NCI-H1694 (cell line): ENCODE measurements at regions not wholly inside any gene's neighbourhood (a gene's known extent, or its start where the extent isn't known, plus 50 kb on each side); places are given as distances from the start of the nearest gene placed in this dataset.

ENCODE experiments used
- DNase-seq: peaks from one replicate; lab custom pipeline; 2025; lab: John Stamatoyannopoulos, UW

DNA sequence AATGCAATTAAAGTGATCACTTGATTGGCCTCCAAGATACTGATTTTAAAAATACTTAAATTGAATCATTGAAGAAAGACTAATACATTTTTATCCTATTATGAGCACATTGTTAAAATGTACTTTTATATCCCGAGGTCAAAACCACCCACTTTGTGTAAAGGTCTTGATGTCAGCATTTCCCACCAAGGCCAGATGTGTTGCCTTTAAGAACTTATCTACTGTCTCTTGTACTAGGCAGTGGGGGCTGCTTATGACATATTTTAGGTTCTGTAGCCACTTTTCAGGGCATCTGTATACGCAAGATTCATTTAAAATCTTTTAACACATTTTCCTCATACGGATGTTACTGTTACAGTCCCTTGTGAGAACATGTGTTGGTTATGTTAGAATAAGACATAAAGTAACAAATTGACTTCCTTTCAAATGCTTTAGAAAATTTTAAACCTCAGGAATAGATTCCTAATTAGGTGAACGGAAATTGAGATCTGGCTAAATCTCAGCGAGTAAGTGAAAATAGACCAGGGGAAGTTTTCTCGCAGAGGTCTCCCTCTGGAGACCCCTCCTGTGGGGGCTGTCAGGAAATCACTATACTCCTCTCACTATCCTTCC lies 456.2 kb downstream of the ADAMTS20 start:
- no peak for DNase-seq

DNA sequence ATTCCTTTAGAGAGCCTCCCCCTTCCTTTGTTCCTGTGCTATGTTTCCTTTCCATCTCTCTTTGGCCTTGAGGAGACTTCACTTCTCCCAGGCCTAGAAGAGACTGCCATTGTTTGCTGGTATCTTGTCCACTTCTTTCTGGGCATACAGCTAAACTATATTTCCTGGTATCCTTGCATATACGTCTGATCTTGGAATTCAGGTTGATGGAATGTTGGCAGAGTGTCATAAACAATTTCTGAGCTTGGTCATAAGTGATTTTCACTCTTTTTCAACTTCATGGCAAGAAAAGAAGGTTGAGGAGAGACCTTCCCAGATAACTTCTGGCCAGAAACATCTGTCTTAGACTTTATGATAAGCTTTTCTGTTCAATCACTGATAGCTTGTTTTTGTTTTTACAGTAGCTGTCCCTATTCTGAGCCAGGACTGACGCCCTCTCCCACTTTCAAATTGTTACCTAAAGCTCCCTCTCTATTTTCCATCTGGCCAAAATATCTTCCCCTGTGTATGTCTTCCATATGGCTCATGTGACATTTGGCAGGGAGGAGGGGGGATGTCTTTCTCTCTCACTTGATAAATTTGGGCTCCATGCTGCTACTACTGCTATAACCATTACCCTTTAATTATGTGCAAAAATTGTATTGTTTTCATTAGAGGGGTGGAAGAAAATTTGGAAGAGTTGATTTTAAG lies 457.0 kb downstream of the ADAMTS20 start:
- DNase-seq = no peak

DNA sequence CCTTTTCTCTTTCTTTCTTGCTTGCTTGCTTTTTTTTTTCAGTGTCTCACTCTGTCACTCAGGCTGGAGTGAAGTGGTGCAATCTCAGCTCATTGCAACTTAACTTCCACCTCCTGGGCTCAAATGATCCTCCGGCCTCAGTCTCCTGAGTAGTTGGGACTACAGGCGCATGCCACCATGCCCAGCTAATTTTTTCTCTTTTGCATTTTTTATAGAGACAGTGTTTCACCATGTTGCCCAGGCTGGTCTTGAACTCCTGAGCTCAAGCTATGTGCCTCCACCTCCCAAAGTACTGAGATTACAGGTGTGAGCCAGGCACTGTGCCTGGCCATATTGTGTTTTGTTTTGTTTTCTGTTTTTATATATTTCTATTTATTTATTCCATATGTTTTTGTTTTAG lies 461.0 kb downstream of the ADAMTS20 start:
- no peak for DNase-seq

DNA sequence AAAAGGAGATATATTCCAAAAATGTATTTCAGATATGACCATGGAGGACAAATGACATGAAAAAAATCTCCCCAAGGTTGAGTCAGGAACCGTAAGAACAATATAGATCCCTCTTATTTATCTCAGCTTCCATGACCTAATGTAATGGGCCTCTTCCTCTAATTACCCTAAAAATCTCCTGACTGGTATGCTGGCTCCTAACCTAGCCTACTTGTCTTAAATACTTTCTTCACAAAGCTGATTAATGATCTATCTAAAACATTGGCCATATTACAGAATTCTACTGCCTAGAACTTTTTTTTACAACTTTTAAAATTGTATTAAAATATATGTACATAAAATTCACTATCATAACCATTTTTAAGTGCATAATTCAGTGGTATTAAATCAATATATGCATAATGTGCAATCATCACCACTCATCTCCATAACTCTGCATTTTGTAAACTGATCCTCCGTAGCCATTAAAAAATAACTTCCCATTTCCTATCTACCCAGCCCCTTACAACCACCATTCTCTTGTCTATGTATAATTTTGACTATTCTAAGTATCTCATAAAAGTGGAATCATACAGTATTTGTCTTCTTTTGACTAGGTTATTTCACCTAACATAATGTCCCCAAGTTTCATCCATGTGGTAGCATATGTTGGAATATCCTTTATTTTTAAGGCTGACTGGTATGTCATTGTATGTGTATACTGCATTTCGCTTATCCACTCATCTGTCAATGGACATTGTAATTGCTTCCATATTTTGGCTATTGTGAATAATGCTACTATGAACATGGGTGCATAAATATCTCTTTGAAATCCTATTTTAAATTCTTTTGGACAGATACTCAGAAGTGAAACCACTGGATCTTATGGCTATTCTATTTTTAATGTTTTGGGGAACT lies 464.6 kb downstream of the ADAMTS20 start:
- DNase-seq = no peak

DNA sequence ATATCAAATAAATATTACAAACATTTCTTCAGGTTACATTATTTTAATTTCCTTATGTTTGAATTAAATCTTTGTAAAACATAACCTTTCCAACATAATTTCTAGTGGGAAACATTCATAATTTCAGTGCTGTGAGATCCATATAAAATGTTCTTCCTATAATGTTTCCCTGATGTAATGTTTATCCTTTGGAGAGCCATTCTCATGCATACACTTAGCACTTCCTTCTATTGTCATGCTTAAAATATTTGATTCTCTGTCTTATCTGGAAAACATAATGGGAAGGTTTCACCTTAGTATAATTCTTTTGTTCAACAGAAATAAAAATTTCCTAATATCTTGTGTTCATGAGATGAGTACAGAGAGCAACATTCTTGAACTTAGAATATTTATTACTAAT lies 472.5 kb downstream of the ADAMTS20 start:
- no peak for DNase-seq

DNA sequence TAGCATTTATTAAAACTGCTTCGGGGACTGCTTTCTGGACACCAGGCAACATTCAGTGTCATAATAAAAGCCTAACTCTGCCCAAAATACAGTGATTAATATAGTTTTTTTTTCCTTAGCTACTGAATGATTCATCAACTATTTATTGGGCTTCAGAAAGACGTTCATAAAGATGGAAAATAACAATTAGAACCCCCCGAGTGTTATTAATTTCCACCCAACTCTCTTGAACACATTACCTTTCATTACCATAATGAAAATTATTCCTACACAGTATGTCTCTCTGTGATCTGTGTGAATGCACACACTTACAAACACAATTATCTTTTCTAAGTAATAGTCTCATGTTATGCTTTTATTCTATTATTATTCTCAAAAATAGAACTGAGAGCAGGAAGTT lies 473.0 kb downstream of the ADAMTS20 start:
- no peak for DNase-seq

DNA sequence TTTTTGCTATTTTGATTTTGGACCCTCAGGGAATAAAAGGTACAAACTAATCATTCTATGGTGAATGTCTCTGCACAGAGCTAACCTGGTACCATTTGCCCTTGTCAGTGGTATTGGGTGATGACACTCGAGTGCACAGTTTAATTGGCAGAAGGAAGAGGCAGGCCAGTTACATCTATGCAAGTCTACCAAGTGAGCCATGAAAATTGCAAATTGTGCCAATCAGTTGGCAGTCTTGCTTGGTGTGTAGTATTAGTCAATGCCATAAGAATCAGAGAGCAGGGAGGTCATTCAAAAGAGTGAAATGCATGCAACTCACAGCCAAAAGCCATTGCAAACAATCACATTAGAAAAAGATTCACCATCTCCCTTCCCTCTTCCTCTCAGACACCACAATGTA lies 479.6 kb downstream of the ADAMTS20 start:
- DNase-seq = no peak

DNA sequence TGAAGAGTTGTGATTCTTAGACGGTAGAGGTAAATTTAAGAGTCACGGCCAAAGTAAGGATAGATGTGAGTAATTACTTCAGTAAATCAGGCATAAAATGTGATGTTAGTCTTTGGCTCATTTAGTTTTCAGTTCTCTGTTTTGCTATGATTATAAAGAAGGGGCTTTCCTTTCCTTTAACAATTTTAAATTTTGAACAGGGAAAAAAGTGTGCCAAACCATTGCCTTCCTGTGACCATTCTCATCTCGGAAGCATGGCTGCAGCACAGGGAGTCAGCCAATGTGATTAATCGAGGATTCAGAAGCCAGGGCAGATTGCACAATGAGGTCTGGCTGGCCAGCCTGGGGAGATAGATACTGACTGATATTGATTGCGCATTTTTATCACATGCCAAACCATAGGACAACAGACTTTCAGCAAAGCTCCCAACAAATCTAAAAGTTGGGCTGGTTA lies 480.2 kb upstream of the PRICKLE1 start:
- no peak for DNase-seq

DNA sequence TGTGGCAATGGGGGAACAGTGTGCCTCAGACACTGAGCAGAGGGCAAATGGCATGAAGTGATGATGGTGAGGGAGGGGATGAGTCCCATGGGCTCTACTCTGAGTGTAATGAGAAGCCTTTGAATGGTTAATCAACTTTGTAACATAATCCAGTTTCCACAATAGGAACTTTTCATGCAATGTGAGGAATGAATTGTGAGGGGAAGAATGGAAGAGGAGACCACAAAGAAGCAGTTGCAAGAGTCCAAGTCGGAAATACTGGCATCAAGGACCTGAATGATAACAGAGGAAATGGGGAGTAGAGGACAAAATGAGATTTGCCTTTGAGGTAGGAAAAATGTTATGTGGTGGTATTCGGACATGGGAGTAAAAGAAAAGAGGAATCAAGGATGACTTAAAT lies 476.9 kb upstream of the PRICKLE1 start:
- no peak for DNase-seq

DNA sequence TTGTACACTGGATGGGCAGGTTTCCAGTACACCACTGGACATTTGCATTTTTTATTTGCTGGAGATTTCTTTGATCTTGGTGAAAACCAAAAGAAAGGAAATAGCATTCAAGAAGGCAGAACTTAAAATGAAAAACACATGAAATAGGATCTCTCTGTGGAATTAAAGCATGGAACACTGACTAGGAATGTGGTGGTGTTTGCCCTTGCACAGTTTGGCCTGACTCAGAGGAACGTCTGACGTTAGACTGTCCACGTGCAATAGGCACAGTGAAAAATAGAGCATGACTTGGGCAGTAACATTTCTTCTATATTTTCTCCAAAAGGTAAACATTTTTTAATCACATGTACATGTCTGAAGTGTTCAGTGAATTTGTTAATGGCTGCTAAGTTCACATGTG lies 474.1 kb upstream of the PRICKLE1 start:
- no peak for DNase-seq

DNA sequence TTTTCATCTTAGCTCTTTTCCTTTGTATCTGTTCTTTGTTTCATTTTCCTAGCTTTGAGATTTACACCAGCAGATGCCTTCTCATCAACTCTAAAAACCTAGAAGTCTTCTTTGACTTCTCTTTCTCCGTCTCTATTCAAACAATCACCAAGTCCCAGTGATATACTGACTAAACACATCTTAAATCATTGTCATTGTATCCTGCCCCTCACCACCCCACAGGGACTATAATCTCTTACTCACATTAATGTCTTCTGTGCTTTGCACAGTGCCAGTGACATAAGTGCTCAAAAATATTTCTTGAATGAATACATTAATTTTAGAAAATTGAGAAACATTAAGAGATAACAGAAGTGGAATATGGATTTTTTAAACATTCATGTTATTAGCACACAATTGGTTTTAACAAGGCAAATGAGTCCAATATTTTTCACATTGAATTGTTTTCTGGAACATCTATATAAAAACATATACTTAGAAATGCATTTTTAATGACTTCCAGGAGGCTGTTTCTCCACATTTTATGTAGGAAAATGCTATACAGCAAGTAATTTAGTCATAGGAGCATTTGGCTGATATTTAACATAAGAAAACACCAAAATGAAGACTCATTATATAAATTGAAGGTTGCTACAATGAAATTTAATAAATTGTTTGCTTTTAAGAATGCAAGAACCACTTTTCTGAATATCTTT lies 472.8 kb upstream of the PRICKLE1 start:
- DNase-seq = no peak

DNA sequence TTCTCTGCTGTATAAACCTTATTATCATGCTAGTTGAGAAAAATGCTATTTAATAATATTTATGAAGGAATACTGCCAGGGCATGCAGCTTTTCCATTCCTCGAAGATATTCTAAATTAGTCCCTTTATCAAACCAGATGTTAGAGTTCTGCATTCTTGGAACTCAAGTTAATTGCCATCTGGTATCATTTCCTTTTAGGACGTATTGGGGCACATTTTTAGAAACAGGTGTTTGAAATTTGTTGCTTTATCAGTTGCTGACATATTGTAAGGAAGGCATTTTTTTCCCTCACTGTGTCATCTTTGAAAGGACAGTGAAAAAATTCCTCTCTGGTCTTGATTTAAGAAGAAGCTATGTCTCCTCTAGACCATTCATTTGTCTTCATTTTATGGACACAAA lies 471.2 kb upstream of the PRICKLE1 start:
- DNase-seq = no peak

DNA sequence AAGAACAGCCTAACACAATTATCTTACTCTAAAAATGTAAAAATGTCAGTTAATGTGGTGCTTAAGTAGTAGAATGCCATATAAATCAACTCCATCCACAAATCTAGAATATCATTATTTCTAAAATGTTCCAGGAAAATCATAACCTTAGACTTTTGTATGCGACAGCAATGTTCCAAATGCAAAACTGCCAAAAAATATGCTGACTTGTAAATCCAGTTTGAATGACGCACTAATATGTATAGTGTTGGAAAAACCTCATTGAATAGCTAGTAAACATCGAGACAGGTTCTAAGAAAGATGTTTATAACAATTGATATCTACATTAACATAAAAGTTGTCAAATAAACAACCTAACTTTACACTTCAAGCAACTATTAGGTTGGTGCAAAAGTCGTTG lies 469.1 kb upstream of the PRICKLE1 start:
- no peak for DNase-seq

DNA sequence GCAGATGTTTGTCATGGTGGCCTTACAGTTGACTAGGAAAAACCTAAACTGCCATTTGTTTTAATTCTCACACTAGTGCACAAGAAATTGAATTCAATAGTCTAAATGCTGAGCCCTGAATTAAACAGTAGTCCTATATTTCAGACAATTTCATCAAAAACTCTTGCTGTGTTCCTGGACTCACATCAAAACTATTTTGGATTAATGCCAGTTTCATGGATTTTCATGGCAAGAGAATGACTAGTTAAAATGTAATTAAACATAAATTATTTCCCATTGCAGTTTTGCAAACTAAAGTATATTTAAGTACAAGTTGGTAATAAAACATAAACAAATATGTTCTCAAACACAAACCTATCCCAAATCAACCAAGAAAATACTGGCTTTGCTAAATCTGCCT lies 468.0 kb upstream of the PRICKLE1 start:
- no peak for DNase-seq

DNA sequence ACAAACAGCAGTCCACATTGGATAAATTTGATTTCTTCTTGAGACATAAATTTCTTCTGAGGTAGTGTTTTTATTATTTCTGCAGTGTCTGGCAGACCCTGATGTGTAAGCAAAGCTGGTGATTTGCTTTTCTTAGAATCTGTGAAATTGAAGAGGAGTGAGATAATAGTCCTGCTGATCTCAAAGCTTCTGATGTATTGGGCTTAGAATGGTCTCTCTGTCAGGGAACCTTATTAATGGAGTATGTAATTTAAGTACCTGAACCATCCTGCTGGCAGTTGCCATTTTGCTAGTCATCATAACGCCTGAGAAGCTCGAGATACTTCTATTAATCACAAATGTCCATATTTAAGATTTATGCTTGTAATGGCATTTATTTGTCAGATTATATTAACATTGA lies 464.5 kb upstream of the PRICKLE1 start:
- DNase-seq = no peak

DNA sequence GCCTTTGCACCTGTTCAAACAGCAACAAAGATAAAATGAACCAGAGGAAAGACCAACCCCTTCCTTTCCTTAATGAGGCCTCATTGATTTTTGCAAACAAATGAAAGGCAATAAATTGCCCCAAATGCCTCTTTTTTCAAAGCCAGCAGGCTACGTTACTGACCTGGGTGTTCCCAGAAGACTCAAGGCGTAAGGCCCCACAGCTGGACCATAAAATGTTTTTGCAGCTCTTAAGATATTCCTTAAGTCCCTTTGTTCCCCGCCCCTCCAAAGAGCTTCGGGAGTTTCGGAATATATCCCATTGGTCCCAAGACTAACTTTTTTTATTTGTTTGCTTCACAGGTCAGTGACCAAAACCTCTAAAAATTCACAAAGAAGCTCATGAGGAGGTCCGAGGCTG lies 462.9 kb upstream of the PRICKLE1 start:
- no peak for DNase-seq

DNA sequence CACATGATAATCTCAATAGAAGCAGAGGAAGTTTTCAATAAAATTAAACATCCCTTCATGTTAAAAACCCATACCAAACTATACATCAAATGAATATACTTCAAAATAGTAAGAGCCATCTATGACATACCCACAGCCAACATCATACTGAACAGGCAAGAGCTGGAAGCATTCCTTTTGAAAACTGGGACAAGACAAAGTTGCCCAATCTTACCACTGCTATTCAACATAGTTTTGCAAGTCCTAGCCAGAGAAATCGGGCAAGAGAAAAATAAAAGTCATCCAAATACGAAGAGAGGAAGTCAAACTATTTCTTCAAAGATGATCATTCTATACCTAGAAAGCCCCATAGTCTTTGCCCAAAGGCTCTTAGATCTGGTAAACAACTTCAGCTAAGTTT lies 454.7 kb upstream of the PRICKLE1 start:
- no peak for DNase-seq

DNA sequence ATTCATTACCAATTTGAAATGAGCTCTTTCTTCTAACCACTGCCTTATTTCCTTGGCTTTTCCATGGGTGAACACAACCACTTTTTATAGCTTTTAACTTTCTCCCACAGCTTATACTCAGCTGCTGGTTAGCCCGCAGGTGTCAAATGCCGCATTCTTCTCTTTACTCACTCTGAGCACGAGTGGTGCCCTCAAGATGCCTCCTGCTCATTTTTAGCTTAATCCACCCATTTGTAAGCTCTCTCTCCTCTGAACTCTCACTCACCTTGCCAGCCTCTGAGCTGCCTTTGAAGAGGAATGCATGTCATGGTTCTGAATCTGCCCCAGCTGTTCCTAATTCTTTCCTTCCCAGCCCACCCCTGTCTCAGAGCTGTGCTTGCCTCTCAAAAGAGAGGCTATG lies 449.4 kb upstream of the PRICKLE1 start:
- no peak for DNase-seq

DNA sequence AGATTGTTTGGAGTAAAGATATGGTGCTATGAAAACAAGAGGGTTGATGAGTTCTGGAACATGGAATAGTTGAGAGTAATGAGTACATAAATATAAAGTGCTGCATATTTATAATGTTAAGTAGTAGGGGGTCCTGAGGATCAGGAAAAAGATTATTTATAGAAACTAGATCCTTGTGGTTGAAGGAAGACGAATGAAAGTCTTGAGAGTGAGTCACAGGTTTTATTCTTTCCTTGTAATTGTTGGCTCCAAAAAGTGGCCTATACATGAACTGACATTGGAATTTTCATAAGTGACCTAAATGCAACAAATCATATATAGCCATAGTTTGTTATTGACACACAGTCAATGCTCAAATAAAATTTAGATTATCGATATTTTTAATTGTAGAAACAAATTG lies 440.4 kb upstream of the PRICKLE1 start:
- DNase-seq = no peak

DNA sequence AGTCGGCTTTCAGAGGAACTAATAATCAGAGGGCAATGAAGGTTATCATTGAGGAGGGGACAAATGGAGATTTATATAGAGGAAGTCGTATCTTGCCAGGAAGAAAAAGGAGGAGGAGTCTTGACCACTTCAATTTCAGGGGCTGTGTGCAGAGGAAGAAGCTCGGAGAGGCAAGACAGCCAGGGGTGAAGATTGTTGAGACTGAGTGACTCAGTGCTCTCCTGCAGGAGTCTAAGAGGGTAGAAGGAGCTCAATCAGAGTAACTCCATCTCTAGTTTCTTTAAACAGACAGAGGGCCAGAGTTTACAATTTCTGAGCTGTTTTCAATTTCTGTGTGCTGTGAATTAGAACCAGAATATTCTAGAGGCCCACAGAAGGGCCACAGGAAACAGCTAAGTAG lies 439.3 kb upstream of the PRICKLE1 start:
- DNase-seq = no peak

DNA sequence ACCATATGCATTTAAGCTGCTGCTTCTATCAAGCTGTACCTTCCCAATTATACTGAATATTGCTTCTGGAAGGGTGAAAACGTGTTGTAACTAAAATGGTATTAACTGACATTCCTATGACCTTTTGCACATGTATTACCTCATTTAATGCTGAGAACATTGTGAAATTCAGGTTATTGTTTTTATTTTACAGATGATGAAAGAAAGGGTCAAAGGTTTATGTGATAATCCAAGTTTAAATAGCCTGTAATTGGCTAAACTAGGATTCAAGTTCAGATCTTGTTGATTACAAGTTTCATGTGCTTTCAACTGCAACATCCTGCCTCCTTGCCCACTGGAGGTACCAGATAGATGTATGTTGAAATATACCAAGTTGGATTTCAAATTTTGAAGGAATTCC lies 433.3 kb upstream of the PRICKLE1 start:
- no peak for DNase-seq

DNA sequence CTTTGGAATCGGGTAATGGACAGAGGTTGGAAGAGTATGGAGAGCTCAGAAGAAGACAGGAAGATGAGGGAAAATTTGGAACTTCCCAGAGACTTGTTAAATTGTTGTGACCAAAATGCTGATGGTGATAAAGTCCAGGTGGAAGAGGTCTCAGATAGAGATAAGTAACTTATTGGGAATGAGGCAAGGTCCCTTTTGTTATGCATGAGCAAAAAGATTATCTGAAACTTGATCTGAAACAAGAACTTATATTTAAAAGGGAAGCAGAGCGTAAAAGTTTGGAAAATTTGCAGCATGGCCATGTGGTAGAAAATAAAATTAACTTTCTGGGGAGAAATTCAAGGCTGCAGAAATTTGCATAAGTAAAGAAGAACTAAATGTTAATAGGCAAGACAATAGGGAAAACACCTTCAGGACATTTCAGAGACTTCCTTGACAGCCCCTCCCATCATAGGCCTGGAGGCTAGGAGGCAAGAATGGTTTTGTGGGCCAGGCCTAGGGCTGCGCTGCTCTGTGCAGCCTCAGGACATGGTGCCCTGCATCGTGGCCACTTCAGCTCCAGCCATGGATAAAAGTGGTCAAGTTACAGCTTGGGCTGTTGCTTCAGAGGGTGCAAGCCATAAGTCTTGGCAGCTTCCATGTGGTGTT lies 425.7 kb upstream of the PRICKLE1 start:
- no peak for DNase-seq
